Heart left ventricle (tissue), 16 donors: ENCODE measurements at regions not wholly inside any gene's neighbourhood (a gene's known extent, or its start where the extent isn't known, plus 50 kb on each side); places are given as distances from the start of the nearest gene placed in this dataset.
"Not testable (repeated sequence)": the region's sequence is repeated elsewhere in the genome, so short reads cannot be mapped to it uniquely, and the experiment has no call there.

Experiments
- ATAC-seq, 4 donors: fragments of 200-7000 bp; cut with Tn5 transposase; one replicate each; pipeline ENCODE4 v1.9.1; 2020 to 2022; ENCODE audit warnings: moderate library complexity in 4 of 4, mild to moderate bottlenecking in 3 of 4, moderate number of reproducible peaks in 1 of 4
- DNase-seq, 5 donors: peaks; one replicate each; pipeline ENCODE4 v3.0.0-alpha.2; 2020
- H3K27ac ChIP-seq, 12 donors: fragments of 200-600 bp; sonication (generic) in 4 of 12; one replicate each; pipeline versions ENCODE4 v1.5.0 to v1.8.0; 2016 to 2022; ENCODE audit warnings: mild to moderate bottlenecking in 2 of 12
- H3K27me3 ChIP-seq, 9 donors: fragments of 200-600 bp; sonication (generic) in 2 of 9; one replicate each; pipeline versions ENCODE4 v1.5.1 to v1.8.0; 2016 to 2022; ENCODE audit warnings: mild to moderate bottlenecking in 3 of 9
- H3K36me3 ChIP-seq, 9 donors: fragments of 200-600 bp; sonication (generic) in 2 of 9; one replicate each; pipeline versions ENCODE4 v1.5.0 to v1.8.0; 2018 to 2022; ENCODE audit warnings: mild to moderate bottlenecking in 2 of 9
- H3K4me1 ChIP-seq, 12 donors: fragments of 200-600 bp; sonication (generic) in 4 of 12; one replicate each; pipeline versions ENCODE4 v1.5.0 to v1.8.0; 2016 to 2022; ENCODE audit warnings: mild to moderate bottlenecking in 3 of 12
- H3K4me3 ChIP-seq, 12 donors: fragments of 200-600 bp; sonication (generic) in 4 of 12; one replicate each; pipeline versions ENCODE4 v1.5.0 to v1.8.0; 2017 to 2022; ENCODE audit warnings: mild to moderate bottlenecking in 9 of 12, moderate library complexity in 4 of 12
- H3K9me3 ChIP-seq, 12 donors: fragments of 200-600 bp; sonication (generic) in 4 of 12; one replicate each; pipeline versions ENCODE4 v1.5.0 to v1.8.0; 2016 to 2022; ENCODE audit warnings: mild to moderate bottlenecking in 1 of 12
- POLR2A ChIP-seq, 2 donors: fragments of 450-650 bp; IDR thresholded peaks; one replicate each; pipeline ENCODE4 v1.6.1; 2017; ENCODE audit warnings: antibody characterized with exemption in 2 of 2, mild to moderate bottlenecking in 2 of 2, moderate library complexity in 2 of 2
- WGBS, 4 donors: extraction: QIAGEN DNeasy Blood & Tissue Kit in 2 of 4; methylation state at CpG; one replicate each; pipeline versions ENCODE4 v1.1.5 to v1.1.7; 2013 to 2018; 5-methylcytosine and 5-hydroxymethylcytosine counted together
- intact Hi-C, 10 donors: fragments of 100-400 bp; cut with DNase I; formaldehyde crosslinking; loops; one replicate each; pipeline versions ENCODE4 v1.11.1 to v1.14.2; 2022
- TF ChIP-seq, protein P1 (sequence below), 12 donors: fragments of 200-600 bp; sonication (generic) in 4 of 12; IDR thresholded peaks; one replicate each; pipeline versions ENCODE4 v1.5.0 to v1.8.0; 2018 to 2022; ENCODE audit warnings: antibody characterized with exemption in 12 of 12, mild to moderate bottlenecking in 5 of 12
- donor health status: ischemic (EF 13 %, LVEDD 7.1; RV severe dilation, severe dysfunction).
- donor health status: healthy with polysubstance abuse.
- donor health status: DM: no; HTN: yes; CAD: no.
- donor health status: DM: no; HTN: no; CAD: no.
- donor health status: ischemic (EF 25% LVEDD 6.9; RV normal size, moderate dysfunction).
- donor health status: ischemic (EF 25% LVEDD 5.7; RV mildly dilated, moderate dysfunction).
- donor health status: healthy.
- donor health status: DM: yes; HTN: yes; CAD: no.
- donor health status: ischemic (EF 35%, LVEDD 5.7; RV mildly dilated, moderate dysfunction).
- donor health status: nonischemic (EF 11% LVEDD 7.7; RV severe dilation, severe dysfunction).
- donor health status: DM: yes; HTN: yes; CAD: no.
- donor health status: PGD.
- donor health status: ischemic (EF 29% LVEDD 5.4; RV normal size, mild dysfunction).
- donor health status: nonischemic (EF 23%, LVEDD 6.1; RV moderate dilation, normal function).

GRCh38 chr3:30535525-30535924 lies 70.9 kb upstream of the TGFBR2 start:
- Histone ChIP-seq H3K9me3 (no peaks in the 10 kb centered on the region), H3K27ac (peak overlapping the region in 6 of 12 donors; percentile 11 to 49 (median 22)), H3K27me3 (no peaks in the 10 kb centered on the region), H3K4me3 (no peak overlapping the region), H3K4me1 (peaks cover 0 to 14% (median 0%) of the 10 kb centered on the region in 12 donors), H3K36me3 (no peaks in the 10 kb centered on the region)
- DNase-seq (no peak), ATAC-seq (no peak)
- WGBS, 4 donors, result 54 to 74% (median 57%) methylated on average over 1 of the region's 1 CpG
- TF ChIP-seq, protein P1, sequence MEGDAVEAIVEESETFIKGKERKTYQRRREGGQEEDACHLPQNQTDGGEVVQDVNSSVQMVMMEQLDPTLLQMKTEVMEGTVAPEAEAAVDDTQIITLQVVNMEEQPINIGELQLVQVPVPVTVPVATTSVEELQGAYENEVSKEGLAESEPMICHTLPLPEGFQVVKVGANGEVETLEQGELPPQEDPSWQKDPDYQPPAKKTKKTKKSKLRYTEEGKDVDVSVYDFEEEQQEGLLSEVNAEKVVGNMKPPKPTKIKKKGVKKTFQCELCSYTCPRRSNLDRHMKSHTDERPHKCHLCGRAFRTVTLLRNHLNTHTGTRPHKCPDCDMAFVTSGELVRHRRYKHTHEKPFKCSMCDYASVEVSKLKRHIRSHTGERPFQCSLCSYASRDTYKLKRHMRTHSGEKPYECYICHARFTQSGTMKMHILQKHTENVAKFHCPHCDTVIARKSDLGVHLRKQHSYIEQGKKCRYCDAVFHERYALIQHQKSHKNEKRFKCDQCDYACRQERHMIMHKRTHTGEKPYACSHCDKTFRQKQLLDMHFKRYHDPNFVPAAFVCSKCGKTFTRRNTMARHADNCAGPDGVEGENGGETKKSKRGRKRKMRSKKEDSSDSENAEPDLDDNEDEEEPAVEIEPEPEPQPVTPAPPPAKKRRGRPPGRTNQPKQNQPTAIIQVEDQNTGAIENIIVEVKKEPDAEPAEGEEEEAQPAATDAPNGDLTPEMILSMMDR (IDR thresholded peaks at IDR 0.05), result no peak
- no peak for TF ChIP-seq POLR2A (IDR thresholded peaks at IDR 0.05)
- intact Hi-C loops, result no loop called here

DNA sequence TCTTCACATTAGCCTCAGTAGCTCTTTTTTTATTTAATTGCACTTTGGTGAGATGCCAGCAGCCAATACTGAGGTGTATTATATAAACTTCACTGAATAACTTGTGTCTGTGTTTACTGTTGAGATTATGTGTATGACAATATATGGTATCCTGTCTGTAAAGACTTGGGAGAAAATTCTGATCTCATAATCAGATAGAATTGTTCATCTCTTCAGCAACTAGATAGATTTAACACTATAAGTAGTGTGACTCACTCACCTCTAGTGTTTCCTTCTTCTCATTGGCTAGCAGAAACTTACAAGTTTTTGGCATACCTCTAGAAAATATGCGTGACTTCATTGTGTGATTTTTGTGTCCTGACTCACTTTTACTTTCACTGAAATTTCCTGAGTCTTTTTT lies 67.6 kb upstream of the TGFBR2 start:
- no peak overlapping the region for H3K4me3 ChIP-seq
- intact Hi-C loops, result no loop called here
- WGBS, 4 donors, result 63 to 87% (median 77%) methylated on average over 1 of the region's 1 CpG
- H3K36me3 ChIP-seq, result no peaks in the 10 kb centered on the region
- H3K4me1 ChIP-seq, result peaks cover 0 to 14% (median 0%) of the 10 kb centered on the region in 12 donors
- ATAC-seq (no peak), DNase-seq (no peak)
- H3K9me3 ChIP-seq, result no peaks in the 10 kb centered on the region
- no peak for TF ChIP-seq POLR2A (IDR thresholded peaks at IDR 0.05)
- TF ChIP-seq, protein P1 (IDR thresholded peaks at IDR 0.05), result no peak
- H3K27ac ChIP-seq, result no peak overlapping the region
- no peaks in the 10 kb centered on the region for H3K27me3 ChIP-seq

GRCh38 chr3:30539206-30539605 lies 67.2 kb upstream of the TGFBR2 start:
- ATAC-seq (no peak), DNase-seq (no peak)
- no peaks in the 10 kb centered on the region for H3K9me3 ChIP-seq
- WGBS, 4 donors, result 92 to 97% (median 95%) methylated on average over 4 of the region's 4 CpGs
- TF ChIP-seq POLR2A (IDR thresholded peaks at IDR 0.05), result no peak
- TF ChIP-seq, protein P1 (IDR thresholded peaks at IDR 0.05), result no peak
- no peak overlapping the region for H3K4me3 ChIP-seq
- intact Hi-C loops, result no loop called here
- H3K36me3 ChIP-seq, result no peaks in the 10 kb centered on the region
- H3K27me3 ChIP-seq, result no peaks in the 10 kb centered on the region
- peaks cover 0 to 14% (median 0%) of the 10 kb centered on the region in 12 donors for H3K4me1 ChIP-seq
- H3K27ac ChIP-seq, result no peak overlapping the region

DNA sequence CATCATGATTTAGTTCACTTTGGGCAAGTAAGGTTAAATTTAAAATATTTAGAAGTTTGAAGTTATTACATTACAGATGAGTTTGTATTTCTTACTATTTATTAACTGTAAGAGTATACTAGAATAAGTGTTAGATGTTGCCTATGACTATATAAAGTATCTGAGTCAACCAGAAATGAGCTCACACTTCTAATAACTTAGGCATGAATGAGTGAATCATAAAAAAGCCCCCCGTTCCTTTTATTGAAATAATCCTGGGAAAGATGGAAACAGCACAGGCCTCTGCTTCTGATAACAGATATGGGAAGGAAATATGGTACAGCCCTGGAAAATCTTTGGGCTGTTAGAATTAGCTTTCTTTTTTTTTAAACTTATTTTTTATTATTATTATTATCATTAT lies 66.6 kb upstream of the TGFBR2 start:
- no peak for ATAC-seq
- TF ChIP-seq, protein P1 (IDR thresholded peaks at IDR 0.05), result no peak
- TF ChIP-seq POLR2A (IDR thresholded peaks at IDR 0.05), result no peak
- H3K4me1 ChIP-seq, result peaks cover 0 to 14% (median 3%) of the 10 kb centered on the region in 12 donors
- H3K4me3 ChIP-seq, result no peak overlapping the region
- intact Hi-C loops, result no loop called here
- H3K27me3 ChIP-seq, result no peaks in the 10 kb centered on the region
- H3K36me3 ChIP-seq, result no peaks in the 10 kb centered on the region
- no peak overlapping the region for H3K27ac ChIP-seq
- no peak for DNase-seq
- no peaks in the 10 kb centered on the region for H3K9me3 ChIP-seq
- WGBS, 4 donors, result 46 to 80% (median 66%) methylated on average over 1 of the region's 1 CpG

DNA sequence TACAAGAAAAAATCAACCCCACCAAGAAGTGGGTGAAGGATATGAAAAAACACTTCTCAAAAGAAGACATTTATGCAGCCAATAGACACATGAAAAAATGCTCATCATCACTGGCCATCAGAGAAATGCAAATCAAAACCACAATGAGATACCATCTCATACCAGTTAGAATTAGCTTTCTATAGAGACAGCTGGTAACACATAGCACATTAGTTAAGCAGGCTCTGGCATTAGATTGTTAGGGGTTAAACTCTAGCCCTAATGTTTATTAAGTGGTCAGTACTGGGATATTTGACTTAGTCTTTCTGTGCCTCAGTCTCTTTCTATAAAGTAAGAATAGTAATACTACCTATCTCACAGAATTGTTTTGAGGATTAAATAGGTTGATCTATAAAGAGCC lies 65.2 kb upstream of the TGFBR2 start:
- H3K27me3 ChIP-seq, ATAC-seq, H3K4me3 ChIP-seq, H3K9me3 ChIP-seq, H3K27ac ChIP-seq, DNase-seq, H3K36me3 ChIP-seq, intact Hi-C loops: not testable (repeated sequence)
- peaks cover 0 to 14% (median 6%) of the 10 kb centered on the region in 12 donors for H3K4me1 ChIP-seq
